PFSK-1 (cell line): ENCODE measurements at regions not wholly inside any gene's neighbourhood (a gene's known extent, or its start where the extent isn't known, plus 50 kb on each side); places are given as distances from the start of the nearest gene placed in this dataset.

Experiments used
- FOXP2 ChIP-seq: optimal IDR thresholded peaks from 2 replicates; pipeline ENCODE3; 2011; ENCODE audit warnings: borderline replicate concordance, control low read depth, inconsistent platforms; ENCODE audit not compliant: insufficient read depth; ENCODE audit errors: extremely low read length, extremely low read depth
- POLR2AphosphoS5 ChIP-seq: IDR thresholded peaks from 2 replicates; pipeline ENCODE4 v1.6.1; 2012; ENCODE audit warnings: low read depth, mild to moderate bottlenecking, control low read depth, low read length, moderate library complexity
- REST ChIP-seq, 2 experiments: IDR thresholded peaks; 2 replicates each; pipeline versions ENCODE4 v1.6.1 to v1.8.0; 2011 to 2012; ENCODE audit warnings: low read depth in 2 of 2, low read length in 2 of 2, control low read depth in 1 of 2, inconsistent platforms in 1 of 2, mild to moderate bottlenecking in 1 of 2, moderate library complexity in 1 of 2; ENCODE audit not compliant: insufficient read depth in 1 of 2
- SIN3A ChIP-seq: IDR thresholded peaks from 2 replicates; pipeline ENCODE4 v1.6.1; 2012; ENCODE audit warnings: mild to moderate bottlenecking, low read length, moderate library complexity, borderline replicate concordance; ENCODE audit not compliant: insufficient read depth
- TAF1 ChIP-seq: IDR thresholded peaks from 2 replicates; pipeline ENCODE4 v1.6.1; 2012; ENCODE audit warnings: low read length, control low read depth, borderline replicate concordance; ENCODE audit not compliant: insufficient read depth

GRCh38 chr16:48011466-48011865, 144.3 kb downstream of the ABCC12 start:
- TF ChIP-seq POLR2AphosphoS5 (no peak), SIN3A (no peak), FOXP2 (no peak), REST (IDR thresholded peaks at IDR 0.05; ENCODE audit: insufficient read depth in 1 of 2, low read depth in 2 of 2, low read length in 2 of 2) (no peak), TAF1 (no peak)
